Esophagus squamous epithelium (tissue), 5 donors: ENCODE measurements at regions not wholly inside any gene's neighbourhood (a gene's known extent, or its start where the extent isn't known, plus 50 kb on each side); places are given as distances from the start of the nearest gene placed in this dataset.

Experiments
- DNase-seq: peaks from one replicate; lab custom pipeline; 2025; lab: John Stamatoyannopoulos, UW
- H3K27ac ChIP-seq, 4 donors: fragments of 200-600 bp; sonication (generic); one replicate each; pipeline ENCODE4 v1.5.1; 2016 to 2019; ENCODE audit warnings: mild to moderate bottlenecking in 1 of 4
- H3K27me3 ChIP-seq, 4 donors: fragments of 200-600 bp; sonication (generic); 1 replicate in 3 of 4; 2 replicates in 1 of 4; pipeline versions ENCODE4 v1.5.1 to v1.6.0; 2017 to 2021; ENCODE audit warnings: antibody characterized with exemption in 1 of 4
- H3K36me3 ChIP-seq, 3 donors: fragments of 200-600 bp; sonication (generic); one replicate each; pipeline ENCODE4 v1.5.1; 2016 to 2019
- H3K4me1 ChIP-seq, 3 donors: fragments of 200-600 bp; sonication (generic); one replicate each; pipeline ENCODE4 v1.5.1; 2017 to 2019
- H3K4me3 ChIP-seq, 4 donors: fragments of 200-600 bp; sonication (generic); 1 replicate in 3 of 4; 2 replicates in 1 of 4; pipeline ENCODE4 v1.5.1; 2016 to 2019; ENCODE audit warnings: mild to moderate bottlenecking in 2 of 4, moderate library complexity in 1 of 4
- H3K9me3 ChIP-seq, 3 donors: fragments of 200-600 bp; sonication (generic); one replicate each; pipeline ENCODE4 v1.5.1; 2016 to 2019
- CTCF ChIP-seq, 6 experiments: fragments of 450-650 bp in 4 of 6; fragments of 200-600 bp in 2 of 6; sonication (generic) in 2 of 6; IDR thresholded peaks; one replicate each; pipeline ENCODE4 v1.5.1; 2016 to 2019; ENCODE audit warnings: antibody characterized with exemption in 6 of 6, mild to moderate bottlenecking in 4 of 6, moderate library complexity in 4 of 6
- POLR2A ChIP-seq, 4 donors: fragments of 450-650 bp; IDR thresholded peaks; one replicate each; pipeline ENCODE4 v1.6.1; 2017; ENCODE audit warnings: antibody characterized with exemption in 4 of 4, mild to moderate bottlenecking in 4 of 4, moderate library complexity in 3 of 4
- WGBS, 2 donors: methylation state at CpG; one replicate each; pipeline ENCODE4 v1.1.5; 2018; 5-methylcytosine and 5-hydroxymethylcytosine counted together
- intact Hi-C: fragments of 100-400 bp; cut with DNase I; formaldehyde crosslinking; loops from one replicate; pipeline ENCODE4 v1.15.0; 2022
- donor health status: DM: yes; HTN: yes; CAD: no.

GRCh38 chr2:145657265-145657664 lies 1137.3 kb upstream of the ZEB2 start:
- no peak for DNase-seq
- WGBS, 2 donors: 71 to 75% methylated on average over 3 of the region's 3 CpGs
- no peaks in the 10 kb centered on the region for H3K27me3 ChIP-seq
- no peak for TF ChIP-seq POLR2A (IDR thresholded peaks at IDR 0.05)
- TF ChIP-seq CTCF (IDR thresholded peaks at IDR 0.05): no peak
- no peak overlapping the region for H3K4me3 ChIP-seq
- no peaks in the 10 kb centered on the region for H3K9me3 ChIP-seq
- H3K36me3 ChIP-seq: no peaks in the 10 kb centered on the region
- no peak overlapping the region for H3K27ac ChIP-seq
- intact Hi-C loops: no loop called here
- no peaks in the 10 kb centered on the region for H3K4me1 ChIP-seq

DNA sequence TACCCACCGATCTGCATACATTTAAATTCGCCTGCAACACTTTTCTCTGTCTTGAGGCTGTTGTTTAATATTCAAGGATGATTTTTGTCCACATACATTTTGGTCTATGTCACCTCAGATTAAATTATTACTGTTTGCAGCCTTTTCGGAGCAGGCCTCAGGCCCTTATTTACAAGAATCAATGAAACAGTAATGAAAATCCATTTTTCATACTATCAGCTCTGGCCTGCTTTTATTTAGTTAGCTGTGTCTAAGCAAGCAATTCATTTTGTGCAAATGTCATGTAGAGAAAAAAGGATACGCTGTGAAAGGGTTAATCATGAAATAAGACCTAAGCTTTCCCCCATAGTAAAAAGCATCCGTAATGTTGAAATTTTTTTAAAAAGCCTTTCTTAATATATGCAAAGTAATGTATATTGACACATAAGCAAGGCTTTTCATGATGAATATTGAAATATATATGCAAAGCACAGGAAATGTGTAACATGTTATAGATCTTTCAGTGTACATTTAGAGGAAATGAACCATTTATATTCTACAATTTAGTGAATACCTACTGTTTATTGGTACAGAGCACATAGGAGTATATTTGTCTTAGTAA lies 1135.3 kb upstream of the ZEB2 start:
- intact Hi-C loops: no loop called here
- Histone ChIP-seq H3K27ac (no peak overlapping the region), H3K4me1 (no peaks in the 10 kb centered on the region), H3K9me3 (no peaks in the 10 kb centered on the region), H3K36me3 (no peaks in the 10 kb centered on the region), H3K4me3 (no peak overlapping the region), H3K27me3 (no peaks in the 10 kb centered on the region)
- WGBS, 2 donors: 75 to 86% methylated on average over 5 of the region's 5 CpGs
- TF ChIP-seq CTCF (IDR thresholded peaks at IDR 0.05): no peak
- TF ChIP-seq POLR2A (IDR thresholded peaks at IDR 0.05): no peak
- DNase-seq: no peak

- Histone ChIP-seq H3K4me3 (no peak overlapping the region), H3K9me3 (no peaks in the 10 kb centered on the region), H3K36me3 (no peaks in the 10 kb centered on the region), H3K27me3 (no peaks in the 10 kb centered on the region), H3K27ac (no peak overlapping the region), H3K4me1 (no peaks in the 10 kb centered on the region)
- DNase-seq: no peak
- 72 to 79% methylated on average over 3 of the region's 3 CpGs for WGBS, 2 donors
- TF ChIP-seq CTCF (IDR thresholded peaks at IDR 0.05) (no peak), POLR2A (IDR thresholded peaks at IDR 0.05) (no peak)
- intact Hi-C loops: no loop called here
Observed at GRCh38 chr2:145654746-145655145, 1134.8 kb upstream of the ZEB2 start.

DNA sequence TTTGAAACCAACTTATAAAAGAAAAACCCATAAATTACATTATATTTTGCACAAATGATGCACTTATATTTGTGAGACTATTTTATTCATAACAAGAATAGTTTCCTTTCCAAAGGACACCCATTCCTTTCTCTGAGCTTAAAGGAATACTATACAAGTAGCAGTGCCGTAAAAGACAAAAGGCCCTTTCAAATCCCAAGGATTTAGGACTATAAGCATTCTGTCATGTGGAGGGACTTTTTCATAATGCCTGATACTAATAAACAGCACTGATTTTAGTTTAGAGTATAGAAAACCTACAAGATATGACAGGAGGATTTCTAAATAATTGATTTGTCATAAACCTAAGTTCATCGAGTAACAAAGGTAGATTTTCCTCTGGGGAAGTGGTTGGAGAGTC lies 1134.2 kb upstream of the ZEB2 start:
- H3K4me1 ChIP-seq: no peaks in the 10 kb centered on the region
- no peak overlapping the region for H3K27ac ChIP-seq
- intact Hi-C loops: no loop called here
- H3K4me3 ChIP-seq: no peak overlapping the region
- WGBS, 2 donors: 74 to 77% methylated on average over 2 of the region's 2 CpGs
- H3K27me3 ChIP-seq: no peaks in the 10 kb centered on the region
- H3K9me3 ChIP-seq: no peaks in the 10 kb centered on the region
- TF ChIP-seq CTCF (IDR thresholded peaks at IDR 0.05) (no peak), POLR2A (IDR thresholded peaks at IDR 0.05) (no peak)
- H3K36me3 ChIP-seq: no peaks in the 10 kb centered on the region
- DNase-seq: no peak

GRCh38 chr2:145653553-145653952 lies 1133.6 kb upstream of the ZEB2 start:
- Histone ChIP-seq H3K9me3 (no peaks in the 10 kb centered on the region), H3K4me3 (no peak overlapping the region), H3K4me1 (no peaks in the 10 kb centered on the region), H3K27me3 (no peaks in the 10 kb centered on the region), H3K27ac (no peak overlapping the region), H3K36me3 (no peaks in the 10 kb centered on the region)
- TF ChIP-seq CTCF (IDR thresholded peaks at IDR 0.05): no peak
- no peak for TF ChIP-seq POLR2A (IDR thresholded peaks at IDR 0.05)
- no peak for DNase-seq
- intact Hi-C loops: no loop called here
